H1 (cell line): ENCODE measurements at regions not wholly inside any gene's neighbourhood (a gene's known extent, or its start where the extent isn't known, plus 50 kb on each side); places are given as distances from the start of the nearest gene placed in this dataset.

Experiments
- GABPA ChIP-seq: IDR thresholded peaks from 2 replicates; pipeline ENCODE4 v1.6.1; 2011; ENCODE audit warnings: mild to moderate bottlenecking, low read length, moderate library complexity, borderline replicate concordance; ENCODE audit not compliant: insufficient read depth
- HDAC6 ChIP-seq: IDR thresholded peaks from one replicate; pipeline ENCODE4 v1.7.1; 2012; ENCODE audit warnings: low read depth, mild to moderate bottlenecking, inconsistent platforms, low read length, moderate library complexity
- PHF8 ChIP-seq: fragments of 200-600 bp; sonication (generic); conservative IDR thresholded peaks from 2 replicates; pipeline ENCODE4 v1.7.1; 2012; ENCODE audit warnings: low read depth, mild to moderate bottlenecking, inconsistent platforms, low read length, moderate library complexity
- POLR2A ChIP-seq, 2 experiments: IDR thresholded peaks; 1 replicate in 1 of 2; 2 replicates in 1 of 2; pipeline ENCODE4 v1.6.1; 2011; ENCODE audit warnings: low read depth in 2 of 2, low read length in 2 of 2, mild to moderate bottlenecking in 2 of 2; ENCODE audit errors: control extremely low read depth in 1 of 2
- RBBP5 ChIP-seq: IDR thresholded peaks from 2 replicates; pipeline ENCODE4 v1.7.1; 2012; ENCODE audit warnings: low read depth, mild to moderate bottlenecking, inconsistent platforms, low read length, moderate library complexity, borderline replicate concordance

- no peak for TF ChIP-seq HDAC6
- no peak for TF ChIP-seq RBBP5
- no peak for TF ChIP-seq GABPA
- no peak for TF ChIP-seq PHF8
- TF ChIP-seq POLR2A (IDR thresholded peaks at IDR 0.05; ENCODE audit: control extremely low read depth in 1 of 2, low read depth in 2 of 2, low read length in 2 of 2): no peak
Measured at GRCh38 chr7:113756250-113756649, 162.6 kb downstream of the PPP1R3A start (continued).
